GM12864 (cell line): ENCODE measurements at regions not wholly inside any gene's neighbourhood (a gene's known extent, or its start where the extent isn't known, plus 50 kb on each side); places are given as distances from the start of the nearest gene placed in this dataset.

Source experiments
- DNase-seq: peaks from one replicate; pipeline ENCODE4 v3.0.0-alpha.2; 2011; ENCODE audit warnings: low read depth
- H3K4me3 ChIP-seq: 2 replicates; pipeline ENCODE4 v1.5.1; 2011; ENCODE audit warnings: mild to moderate bottlenecking, low read depth, low read length, control low read depth
- CTCF ChIP-seq: IDR thresholded peaks from 2 replicates; pipeline ENCODE4 v1.5.1; 2011; ENCODE audit warnings: low read depth, mild to moderate bottlenecking, moderate library complexity, low read length, control low read depth, inconsistent platforms; ENCODE audit errors: missing control alignments

- no peak overlapping the region for H3K4me3 ChIP-seq
- peak; percentile 47 for TF ChIP-seq CTCF
- no peak for DNase-seq
These were observed 386.7 kb upstream of the NOVA1 start for GRCh38 chr14:26984311-26985177.

GRCh38 chr14:26987744-26988363, 390.0 kb upstream of the NOVA1 start:
- no peak for DNase-seq
- H3K4me3 ChIP-seq, result no peak overlapping the region
- TF ChIP-seq CTCF, result no peak

GRCh38 chr14:26990946-26991345, 393.1 kb upstream of the NOVA1 start:
- H3K4me3 ChIP-seq, result no peak overlapping the region
- DNase-seq, result no peak
- no peak for TF ChIP-seq CTCF

- DNase-seq, result no peak
- H3K4me3 ChIP-seq, result no peak overlapping the region
- no peak for TF ChIP-seq CTCF
These were observed 394.7 kb upstream of the NOVA1 start for GRCh38 chr14:26992403-26993115.

- H3K4me3 ChIP-seq, result no peak overlapping the region
- TF ChIP-seq CTCF, result no peak
- no peak for DNase-seq
These were observed 395.7 kb upstream of the NOVA1 start for GRCh38 chr14:26993556-26993955.

GRCh38 chr14:26995301-26995700, 397.5 kb upstream of the NOVA1 start:
- no peak for TF ChIP-seq CTCF
- DNase-seq, result no peak

More at GRCh38 chr14:26995301-26995700, 397.5 kb upstream of the NOVA1 start:
- H3K4me3 ChIP-seq, result no peak overlapping the region
